ENCODE measurements at regions not wholly inside any gene's neighbourhood (a gene's known extent, or its start where the extent isn't known, plus 50 kb on each side); places are given as distances from the start of the nearest gene placed in this dataset.

GRCh38 chr2:41488888-41489287 lies 558.9 kb upstream of the PKDCC start:
- no peak for DNase-seq (ENCODE audit: low read depth)
- TF ChIP-seq CTCF (conservative IDR thresholded peaks at IDR 0.05; ENCODE audit: low read depth, low read length), result no peak
- no peak overlapping the region for H3K4me3 ChIP-seq (ENCODE audit: low read length)

- no peak for DNase-seq (ENCODE audit: low read depth)
- TF ChIP-seq CTCF (conservative IDR thresholded peaks at IDR 0.05; ENCODE audit: low read depth, low read length), result no peak
- H3K4me3 ChIP-seq (ENCODE audit: low read length), result no peak overlapping the region
Measured at GRCh38 chr2:41489638-41490037, 558.2 kb upstream of the PKDCC start.

- no peak for TF ChIP-seq CTCF (conservative IDR thresholded peaks at IDR 0.05; ENCODE audit: low read depth, low read length)
- H3K4me3 ChIP-seq (ENCODE audit: low read length), result no peak overlapping the region
- DNase-seq (ENCODE audit: low read depth), result no peak
Measured at GRCh38 chr2:41495050-41495449, 552.8 kb upstream of the PKDCC start.

- H3K4me3 ChIP-seq (ENCODE audit: low read length), result no peak overlapping the region
- no peak for DNase-seq (ENCODE audit: low read depth)
Measured at GRCh38 chr2:41496908-41497307, 550.9 kb upstream of the PKDCC start.

GRCh38 chr2:41498781-41499180 lies 549.0 kb upstream of the PKDCC start:
- no peak for DNase-seq (ENCODE audit: low read depth)
- no peak for TF ChIP-seq CTCF (conservative IDR thresholded peaks at IDR 0.05; ENCODE audit: low read depth, low read length)
- H3K4me3 ChIP-seq (ENCODE audit: low read length), result no peak overlapping the region

More at GRCh38 chr2:41496908-41497307, 550.9 kb upstream of the PKDCC start:
- peak; percentile 17 for TF ChIP-seq CTCF (conservative IDR thresholded peaks at IDR 0.05; ENCODE audit: low read depth, low read length)

GRCh38 chr2:41500895-41501294 lies 546.9 kb upstream of the PKDCC start:
- TF ChIP-seq CTCF (conservative IDR thresholded peaks at IDR 0.05; ENCODE audit: low read depth, low read length), result no peak
- no peak for DNase-seq (ENCODE audit: low read depth)
- no peak overlapping the region for H3K4me3 ChIP-seq (ENCODE audit: low read length)

- H3K4me3 ChIP-seq (ENCODE audit: low read length), result no peak overlapping the region
- DNase-seq (ENCODE audit: low read depth), result no peak
- TF ChIP-seq CTCF (conservative IDR thresholded peaks at IDR 0.05; ENCODE audit: low read depth, low read length), result no peak
Measured at GRCh38 chr2:41502752-41503151, 545.1 kb upstream of the PKDCC start.

All from retinal pigment epithelial cell (primary cell).